GM18505 (cell line): ENCODE measurements at regions not wholly inside any gene's neighbourhood (a gene's known extent, or its start where the extent isn't known, plus 50 kb on each side); places are given as distances from the start of the nearest gene placed in this dataset.
"Not testable (repeated sequence)": the region's sequence is repeated elsewhere in the genome, so short reads cannot be mapped to it uniquely, and the experiment has no call there.

Source experiments
- ATAC-seq: cut with Tn5 transposase; IDR thresholded peaks from one replicate; pipeline ENCODE4 v1.9.1; 2021; ENCODE audit not compliant: unreplicated experiment
- POLR2A ChIP-seq: IDR thresholded peaks from 4 replicates; pipeline ENCODE4 v1.6.1; 2011; ENCODE audit warnings: borderline replicate concordance; ENCODE audit not compliant: insufficient read depth, insufficient read length; ENCODE audit errors: extremely low read depth

DNA sequence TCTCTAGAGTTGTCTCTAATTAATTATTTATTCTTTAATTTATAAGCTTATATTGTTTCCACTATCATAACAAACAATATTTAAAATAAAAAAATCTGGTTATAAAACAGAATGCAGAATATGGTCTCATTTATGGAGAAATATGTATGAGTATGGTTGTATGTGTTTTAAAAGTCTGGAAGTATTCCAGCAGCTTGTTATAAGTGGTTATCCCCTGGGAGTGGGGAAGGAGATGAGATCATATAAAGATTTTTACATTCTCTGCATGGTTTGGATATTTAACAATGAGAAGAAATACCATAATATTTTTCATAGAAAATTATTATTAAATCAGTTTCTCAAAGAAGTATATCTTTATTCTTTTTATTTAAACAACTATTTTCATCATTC lies 135.4 kb upstream of the MB21D2 start:
- no peak for ATAC-seq

DNA sequence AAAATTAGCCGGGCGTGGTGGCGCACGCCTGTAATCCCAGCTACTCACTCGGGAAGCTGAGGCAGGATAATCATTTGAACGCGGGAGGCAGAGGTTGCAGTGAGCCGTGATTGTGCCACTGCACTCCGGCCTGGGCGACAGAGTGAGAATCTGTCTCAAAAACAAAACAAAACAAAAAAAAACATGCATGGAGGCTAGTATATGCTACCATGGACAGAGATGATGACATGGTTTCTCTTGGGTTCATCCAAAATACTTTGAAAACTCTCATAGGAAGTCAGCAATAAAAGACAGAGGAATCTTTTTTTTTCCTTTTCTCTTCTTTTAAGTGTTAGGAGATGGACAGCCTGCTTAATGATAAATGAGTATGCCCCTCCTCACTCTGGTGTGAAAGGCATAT lies 137.7 kb upstream of the MB21D2 start:
- no peak for TF ChIP-seq POLR2A
- ATAC-seq: no peak

More for the DNA sequence above, 135.4 kb upstream of the MB21D2 start:
- TF ChIP-seq POLR2A: no peak

DNA sequence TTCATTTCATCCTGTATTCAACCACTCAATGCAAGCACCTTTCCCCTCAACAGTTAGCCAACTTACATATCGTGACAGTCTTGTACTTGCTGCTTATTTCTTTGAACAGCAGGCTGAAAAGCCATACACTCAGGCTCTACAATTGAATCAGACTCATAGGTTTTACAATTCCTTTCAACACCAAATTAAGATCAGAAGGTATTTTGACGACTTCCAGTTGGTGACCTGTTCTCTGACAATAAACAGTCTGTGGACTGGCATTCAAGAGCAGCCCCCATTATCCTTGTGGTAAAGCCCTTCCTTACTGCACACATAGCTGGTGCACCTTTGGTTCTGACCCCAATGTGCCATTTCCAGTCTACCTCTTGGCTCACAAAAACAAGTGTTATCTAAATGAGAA lies 140.0 kb upstream of the MB21D2 start:
- TF ChIP-seq POLR2A: no peak
- ATAC-seq: no peak

DNA sequence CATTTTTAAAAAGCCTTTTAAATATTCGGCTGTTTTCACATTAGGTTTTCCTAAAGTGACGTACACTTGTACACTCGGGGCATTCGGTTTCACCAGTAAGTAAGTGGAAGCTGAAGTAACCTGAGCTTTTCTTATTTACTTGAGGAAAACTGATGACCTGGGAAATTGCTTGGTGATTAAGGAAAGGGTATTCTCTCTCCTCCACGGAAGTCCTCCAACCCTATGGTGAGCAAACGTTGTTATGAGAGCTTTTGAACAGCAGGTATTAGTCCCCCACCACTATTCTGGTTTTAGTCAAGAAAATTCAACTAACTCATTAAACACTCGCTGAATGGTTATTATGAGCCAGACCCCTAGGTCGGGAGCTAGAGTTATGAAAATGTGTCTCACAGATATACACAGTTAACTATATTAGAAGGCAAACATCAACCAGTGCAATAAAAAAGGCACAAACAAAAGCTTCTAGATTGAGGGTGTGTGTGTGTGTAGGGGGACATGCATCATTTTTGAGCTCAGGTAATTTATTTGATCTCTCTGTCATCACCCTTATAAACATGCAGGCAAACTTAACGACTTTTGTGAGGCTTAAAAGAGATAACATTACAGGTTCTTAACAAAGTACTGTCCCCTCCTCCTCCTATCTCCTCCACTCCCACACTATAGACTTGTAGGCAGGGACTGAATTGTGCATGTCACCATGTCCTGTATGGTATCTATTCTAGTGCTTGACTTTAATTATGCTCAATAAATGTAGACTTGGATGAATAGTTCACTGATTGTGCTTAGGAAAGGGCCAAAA lies 143.3 kb upstream of the MB21D2 start:
- ATAC-seq: no peak
- no peak for TF ChIP-seq POLR2A

DNA sequence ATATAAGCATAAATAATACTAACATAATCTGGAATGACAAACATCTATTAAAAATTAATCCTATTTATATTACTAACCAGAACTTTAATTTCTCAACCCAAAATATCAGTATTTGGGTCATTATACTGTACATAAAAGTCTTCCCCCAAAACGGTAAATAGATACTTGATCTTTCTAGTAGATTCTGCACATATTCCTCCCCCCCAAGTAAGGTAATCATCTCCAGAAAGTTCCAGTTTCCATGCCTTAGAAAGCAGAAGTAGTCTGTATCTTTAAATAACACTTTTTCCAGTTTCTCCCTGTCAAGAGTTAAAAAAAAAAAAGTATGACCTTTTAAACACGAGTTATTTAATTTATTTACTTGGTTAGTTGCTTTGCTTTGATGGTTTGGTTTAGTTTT lies 150.7 kb upstream of the MB21D2 start:
- TF ChIP-seq POLR2A: no peak
- ATAC-seq: no peak

- ATAC-seq: not testable (repeated sequence)
Measured at GRCh38 chr3:193069732-193070131, 152.1 kb upstream of the MB21D2 start.

DNA sequence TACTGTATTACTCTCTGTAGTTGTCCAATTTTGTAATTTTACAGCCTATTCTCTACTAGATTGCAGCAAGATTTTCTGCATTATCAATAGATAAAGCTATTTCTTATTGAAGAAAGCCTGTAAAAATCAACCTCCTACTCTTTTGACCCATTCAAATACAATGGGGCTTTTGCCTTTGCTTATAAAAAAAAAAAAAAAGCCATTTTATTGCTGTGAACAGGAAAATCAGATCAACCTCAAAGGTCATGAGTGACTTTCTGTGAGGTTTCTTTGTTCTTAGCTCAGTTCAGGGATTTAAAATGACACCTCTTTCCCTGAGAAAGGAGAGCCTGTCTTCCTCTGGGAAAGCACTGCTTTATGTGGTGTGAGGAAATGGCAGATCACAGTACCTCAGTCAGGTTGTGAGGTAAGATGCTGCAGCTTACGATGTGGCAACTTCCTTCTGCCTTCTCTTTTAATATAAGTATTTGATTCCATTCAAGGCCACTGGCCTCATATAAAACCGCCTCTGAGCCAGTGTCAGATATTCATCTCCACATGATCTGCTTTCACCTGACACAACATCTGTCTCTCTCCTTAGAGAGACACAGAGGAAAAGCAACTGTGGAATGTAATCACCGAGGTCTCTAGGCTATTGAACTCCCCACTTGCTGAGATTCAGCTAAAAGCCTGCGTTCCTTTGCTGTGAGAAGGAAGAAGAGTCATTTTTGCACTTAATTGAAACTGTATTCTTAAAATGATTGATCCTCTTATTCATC lies 161.5 kb upstream of the MB21D2 start:
- no peak for ATAC-seq
- no peak for TF ChIP-seq POLR2A

GRCh38 chr3:193080821-193081365 lies 160.1 kb upstream of the PLAAT1 start:
- no peak for TF ChIP-seq POLR2A
- ATAC-seq: no peak

DNA sequence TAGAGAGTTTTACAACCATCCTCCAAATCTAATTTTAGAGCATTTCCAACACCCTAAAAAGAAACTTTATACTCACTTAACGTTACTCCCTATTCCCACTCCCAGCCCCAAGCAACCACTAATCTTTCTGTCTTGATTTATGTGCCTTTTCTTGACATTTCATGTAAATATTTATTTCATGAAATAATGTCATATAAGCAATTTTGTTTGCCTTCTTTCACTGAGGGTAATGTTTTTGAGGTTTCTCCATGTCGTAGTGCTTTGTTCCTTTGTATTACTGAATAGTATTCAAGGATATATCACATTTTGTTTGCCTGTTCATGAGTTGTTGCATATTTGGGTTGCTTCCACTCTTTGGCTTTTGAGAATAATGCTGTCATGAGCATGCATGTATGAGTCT lies 155.4 kb upstream of the PLAAT1 start:
- ATAC-seq: no peak
- TF ChIP-seq POLR2A: no peak

- no peak for TF ChIP-seq POLR2A
- ATAC-seq: no peak
Measured at GRCh38 chr3:193086681-193087080, 154.3 kb upstream of the PLAAT1 start.

DNA sequence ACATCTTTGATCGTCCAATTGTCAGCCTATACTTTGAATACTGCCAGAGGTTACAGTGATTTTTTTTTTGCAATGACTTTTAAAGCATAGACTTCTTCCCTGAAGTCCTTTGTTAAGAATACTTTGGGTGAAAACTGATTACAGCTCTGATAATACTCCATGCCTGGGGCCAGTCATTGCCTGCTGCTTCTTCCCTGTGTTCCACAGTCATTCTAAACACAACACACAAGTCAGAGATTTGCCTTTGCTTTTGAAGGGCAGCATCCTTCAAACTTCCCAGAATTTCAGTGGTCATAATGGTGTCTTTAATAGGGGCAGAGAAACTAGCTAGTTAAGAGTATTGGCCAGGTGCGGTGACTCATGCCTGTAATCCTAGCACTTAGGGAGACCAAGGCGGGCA lies 153.7 kb upstream of the PLAAT1 start:
- no peak for TF ChIP-seq POLR2A
- no peak for ATAC-seq

DNA sequence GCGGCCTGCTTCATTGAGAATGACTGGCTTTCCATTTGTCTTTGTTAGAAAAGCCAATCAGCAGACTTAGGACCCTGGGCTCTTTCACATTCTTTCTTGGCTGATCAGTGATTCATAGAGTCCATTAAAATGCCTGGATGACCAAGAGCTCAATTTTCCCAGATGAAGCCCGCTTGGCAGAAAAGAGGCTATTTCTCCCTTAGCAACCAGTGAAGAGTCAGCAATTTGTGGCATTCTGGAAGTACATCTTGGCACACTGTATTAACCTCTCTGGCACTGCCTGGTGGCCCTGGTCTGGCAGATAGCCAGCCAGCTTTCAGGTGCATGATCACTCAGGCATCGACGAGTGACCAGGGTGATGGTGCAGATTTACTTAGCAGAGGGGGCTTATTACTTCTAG lies 145.7 kb upstream of the PLAAT1 start:
- TF ChIP-seq POLR2A: no peak
- ATAC-seq: no peak

DNA sequence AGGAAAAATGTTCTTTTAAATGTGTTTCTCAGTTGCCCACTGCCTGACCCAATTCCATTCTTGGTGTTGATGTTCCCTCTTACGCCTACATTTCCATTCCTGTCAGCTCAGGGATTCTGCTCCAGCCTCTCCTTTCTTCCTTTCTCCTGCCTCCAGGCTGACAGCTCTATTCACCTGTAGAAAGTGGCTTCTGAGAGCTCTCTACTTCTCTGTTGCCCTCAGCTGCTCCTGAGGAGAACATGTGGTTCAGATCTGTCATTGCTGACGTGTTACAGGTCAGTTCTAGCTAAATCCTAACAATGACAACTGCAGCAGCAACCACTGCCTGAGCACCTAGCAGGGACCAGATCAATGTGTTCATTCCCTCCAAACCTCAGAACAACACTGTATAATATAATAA lies 144.9 kb upstream of the PLAAT1 start:
- no peak for ATAC-seq
- no peak for TF ChIP-seq POLR2A
